NCI-H345 treated with DMSO at 0.1 percent for 48 hours (cell line): ENCODE measurements at regions not wholly inside any gene's neighbourhood (a gene's known extent, or its start where the extent isn't known, plus 50 kb on each side); places are given as distances from the start of the nearest gene placed in this dataset.
"Not testable (repeated sequence)": the region's sequence is repeated elsewhere in the genome, so short reads cannot be mapped to it uniquely, and the experiment has no call there.

ENCODE experiments used
- DNase-seq: peaks from one replicate; lab custom pipeline; 2025; ENCODE audit not compliant: unreplicated experiment; lab: John Stamatoyannopoulos, UW

DNA sequence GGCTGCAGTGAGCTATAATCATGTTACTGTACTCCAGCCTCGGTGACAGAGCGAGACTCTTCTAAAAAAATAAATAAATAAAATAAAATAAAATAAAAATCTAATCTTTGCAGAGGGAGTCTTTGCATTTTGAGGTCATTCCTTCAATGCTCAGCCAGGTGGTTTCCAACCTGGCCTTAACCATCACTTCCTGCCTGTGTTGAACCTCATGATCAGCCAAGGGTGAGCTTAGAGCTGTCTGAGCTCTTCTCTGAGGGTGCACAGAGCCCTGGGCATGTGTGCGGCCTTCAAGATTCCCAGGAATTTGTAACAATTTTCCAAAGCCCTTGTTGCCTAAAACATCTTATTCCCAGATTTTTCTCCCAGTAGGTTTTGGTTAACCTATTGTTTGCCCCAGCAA is 94.3 kb downstream of the KCNJ12 start:
- not testable (repeated sequence) for DNase-seq

DNA sequence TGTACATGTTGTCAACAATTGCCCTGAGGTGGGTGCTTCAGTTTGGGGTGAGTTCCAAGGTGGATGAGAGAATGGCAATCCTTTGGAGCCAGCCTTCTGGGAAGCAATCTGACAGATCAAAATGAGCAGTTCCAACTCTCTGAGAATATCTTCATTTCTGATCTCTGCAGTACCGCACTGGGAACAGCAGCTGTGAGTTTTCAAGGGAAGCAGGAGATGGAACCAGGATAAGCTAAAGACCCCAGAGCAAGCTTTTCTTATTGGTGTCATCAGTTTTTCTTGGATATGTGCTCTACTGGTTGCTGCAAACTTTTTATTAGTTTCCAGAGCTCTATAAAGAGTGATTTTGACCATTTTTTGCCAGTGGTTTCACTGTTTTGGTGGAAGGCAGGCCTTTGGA is 94.7 kb downstream of the KCNJ12 start:
- no peak for DNase-seq

DNA sequence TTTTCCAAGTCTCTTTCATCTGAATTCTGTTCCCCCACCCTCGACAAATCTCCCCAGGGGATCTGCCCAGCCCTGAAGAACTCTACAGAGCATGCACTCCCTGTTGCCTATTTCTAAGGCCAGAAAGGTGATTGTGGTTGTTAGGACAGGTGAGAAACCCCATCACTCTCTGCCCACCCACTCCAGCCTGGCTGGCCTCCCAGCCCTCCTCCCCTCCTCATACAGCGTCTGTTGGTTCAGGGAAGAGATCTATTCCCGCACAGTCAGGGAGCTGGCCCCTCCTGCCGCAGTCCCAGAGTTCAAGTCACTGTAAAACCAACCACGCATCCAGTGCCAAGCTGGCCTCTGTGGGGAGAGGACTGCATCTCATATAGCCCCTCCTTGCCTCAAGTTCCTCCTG is 98.7 kb downstream of the KCNJ12 start:
- no peak for DNase-seq

DNA sequence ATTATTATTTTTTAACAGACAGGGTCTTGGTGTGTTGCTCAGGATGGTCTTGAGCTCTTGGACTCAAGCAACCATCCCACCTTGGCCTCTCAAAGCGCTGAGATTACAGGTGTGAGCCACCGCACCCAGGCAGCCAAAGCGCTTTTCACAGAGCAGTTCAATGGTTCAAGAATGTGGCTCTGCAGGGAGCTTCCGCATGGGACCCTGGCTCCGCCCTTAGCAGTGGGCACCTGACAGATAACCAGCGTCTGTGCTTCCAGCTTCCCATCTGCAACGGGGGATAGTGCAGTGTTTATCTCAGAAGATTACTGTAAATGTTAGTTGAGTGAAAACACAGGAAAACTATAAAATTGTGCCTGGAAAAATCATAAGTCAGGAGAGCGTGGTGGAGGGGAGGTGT is 99.4 kb downstream of the KCNJ12 start:
- no peak for DNase-seq

DNA sequence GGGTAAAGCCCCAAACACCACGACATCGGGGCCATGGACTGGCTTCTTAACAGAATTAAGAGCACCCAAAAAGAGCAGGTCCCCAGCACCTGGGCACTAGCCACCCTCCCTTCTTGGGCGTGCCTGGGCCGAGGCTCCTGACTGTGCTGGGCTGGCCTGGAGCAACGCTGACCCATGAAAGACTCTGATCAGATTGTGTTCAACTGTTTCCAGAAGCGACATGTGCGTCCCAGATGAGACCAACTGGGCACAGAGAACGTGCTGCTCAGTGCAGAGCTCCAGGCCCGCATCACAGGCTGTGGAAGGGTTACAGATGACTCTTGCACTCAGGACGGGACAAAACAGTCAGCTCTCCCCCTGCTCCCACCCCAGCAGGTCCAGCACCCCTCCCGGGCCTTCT is 100.7 kb downstream of the KCNJ12 start:
- no peak for DNase-seq

DNA sequence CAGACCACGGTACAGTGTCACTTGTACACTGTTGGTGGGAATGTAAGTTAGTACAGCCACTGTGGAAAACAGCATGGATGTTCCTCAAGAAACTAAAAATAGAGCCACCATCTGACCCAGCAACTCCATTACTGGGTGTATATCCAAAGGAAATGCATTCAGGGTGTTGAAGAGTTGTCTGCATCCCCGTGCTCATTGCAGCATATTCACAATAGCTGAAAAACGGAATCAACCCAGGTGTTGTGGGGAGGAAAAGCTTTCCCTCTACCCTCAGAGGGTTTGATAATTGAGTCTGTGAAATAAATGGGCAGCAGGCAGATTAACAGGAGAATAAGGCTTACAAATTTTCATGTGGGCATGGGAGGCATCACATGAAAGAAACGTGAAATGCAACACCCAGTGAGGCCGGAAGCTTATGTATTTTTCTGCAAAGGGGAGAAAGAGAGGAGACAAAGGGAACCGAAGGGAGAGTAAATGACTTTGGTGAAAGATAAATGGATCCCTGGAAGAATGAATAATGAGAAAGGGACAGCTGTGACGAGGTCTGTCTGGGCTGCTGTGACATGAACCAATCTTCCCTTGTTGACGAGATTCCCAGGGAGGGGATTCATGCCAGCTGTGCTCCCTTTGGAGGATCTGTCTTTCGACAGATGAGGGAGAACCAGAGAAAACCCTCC is 106.2 kb downstream of the KCNJ12 start:
- DNase-seq = no peak

DNA sequence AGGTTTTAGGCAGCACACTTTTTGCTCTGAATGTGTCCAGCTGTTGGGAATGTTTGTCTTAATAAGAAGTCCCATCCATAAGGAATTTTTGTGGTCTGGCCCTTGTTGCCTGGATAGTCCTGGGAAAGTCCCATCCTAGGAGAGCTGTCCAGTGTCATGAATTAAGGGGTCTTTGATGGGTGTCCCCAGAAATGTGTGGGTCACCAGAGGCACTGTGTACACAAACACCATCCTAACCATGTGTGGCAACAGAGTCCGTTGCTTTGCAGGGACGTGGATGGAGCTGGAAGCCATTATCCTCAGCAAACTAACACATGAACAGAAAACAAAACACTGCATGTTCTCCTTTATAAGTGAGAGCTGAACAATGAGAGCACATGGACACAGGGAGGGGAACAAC is 111.9 kb downstream of the KCNJ12 start:
- not testable (repeated sequence) for DNase-seq

DNA sequence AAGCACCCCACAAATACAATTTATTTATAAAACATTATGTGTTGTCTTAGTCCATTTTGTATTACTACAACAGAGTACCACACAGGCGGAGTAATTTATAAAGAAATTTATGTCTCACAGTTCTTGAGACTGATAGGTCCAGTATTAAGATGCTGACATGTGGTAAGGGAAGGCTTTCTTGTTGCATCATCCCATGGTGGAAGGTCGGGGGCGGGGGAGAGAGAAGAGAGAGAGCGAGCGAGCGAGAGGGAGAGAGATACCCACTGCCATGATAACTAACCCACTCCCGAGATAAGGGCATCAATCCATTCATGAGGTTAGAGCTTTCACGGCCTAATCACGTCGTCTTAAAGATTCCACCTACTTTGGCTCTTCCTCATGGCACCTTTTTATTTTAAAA is 117.8 kb downstream of the KCNJ12 start:
- DNase-seq = no peak

DNA sequence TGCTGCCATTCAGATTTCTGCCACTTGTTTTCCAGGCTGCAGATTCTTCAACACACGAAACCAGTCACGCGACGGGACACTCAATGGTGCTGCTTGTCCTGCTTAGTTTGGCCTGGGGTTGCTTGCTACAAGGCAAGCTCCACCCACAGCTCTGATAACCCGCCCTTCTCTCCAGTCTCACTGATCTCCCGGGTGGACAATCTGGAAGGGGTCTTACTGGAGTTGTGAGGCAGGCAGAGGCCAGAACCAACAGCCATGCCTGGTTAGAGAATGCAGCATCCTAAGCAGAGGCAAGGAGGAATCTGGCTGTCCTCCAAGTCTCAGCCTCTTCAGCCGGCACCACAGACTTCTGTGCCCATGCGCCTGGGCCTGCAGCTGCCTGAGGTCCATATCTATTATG is 119.1 kb downstream of the KCNJ12 start:
- DNase-seq = peak; percentile 3

DNA sequence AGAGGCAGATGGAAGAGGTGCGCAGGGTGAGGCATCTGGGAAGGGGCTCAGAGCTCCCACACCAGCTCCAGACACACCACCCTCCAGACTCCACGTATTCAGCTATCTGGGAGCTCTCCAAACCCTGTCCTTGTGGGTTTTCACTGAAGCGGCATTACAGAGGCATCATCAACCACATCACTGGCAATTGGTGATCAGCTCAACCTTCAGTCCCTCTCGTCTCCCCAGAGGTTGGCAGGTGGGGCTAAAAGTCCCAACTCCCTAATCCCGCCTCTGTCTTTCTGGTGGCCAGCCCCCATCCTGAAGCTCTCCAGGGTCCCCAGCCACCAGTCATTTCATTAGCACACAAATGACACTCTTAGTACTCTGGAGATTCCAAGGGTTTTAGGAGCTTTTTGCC is 123.9 kb downstream of the KCNJ12 start:
- no peak for DNase-seq

DNA sequence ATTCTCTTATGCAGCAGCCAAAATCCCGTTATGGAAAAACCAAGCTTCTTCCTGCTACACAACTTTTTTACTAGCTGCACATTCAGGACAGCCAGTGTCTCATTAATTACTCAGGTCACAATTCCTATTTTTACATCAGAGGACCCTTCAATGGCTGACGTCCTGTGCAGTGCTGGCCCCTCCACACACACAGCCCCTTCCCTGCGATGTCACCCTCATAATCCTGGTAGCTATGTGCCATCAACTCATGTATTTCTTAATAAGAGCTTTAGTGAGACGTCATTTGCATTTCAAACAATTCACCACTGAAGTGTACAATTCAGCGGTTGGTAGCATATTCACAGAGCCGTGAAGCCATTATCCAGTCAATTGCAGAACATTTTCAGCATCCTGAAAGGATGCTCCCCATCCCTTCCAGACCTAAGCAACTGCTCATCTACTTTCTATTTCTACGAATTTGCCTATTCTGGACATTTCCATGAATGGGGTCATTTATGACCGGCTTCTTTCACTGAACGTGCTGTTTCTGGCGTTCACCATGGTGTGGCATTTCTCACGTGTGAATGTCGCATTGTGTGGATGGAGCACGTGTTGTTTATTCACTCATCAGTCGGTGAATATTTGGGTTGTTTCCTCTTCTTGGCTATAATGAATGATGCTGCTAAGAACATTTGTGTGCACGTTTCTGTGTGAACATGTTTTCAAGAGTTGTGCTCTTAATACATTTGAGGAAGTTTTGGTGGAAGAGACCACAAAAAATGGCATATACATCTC is 126.0 kb downstream of the KCNJ12 start:
- not testable (repeated sequence) for DNase-seq

DNA sequence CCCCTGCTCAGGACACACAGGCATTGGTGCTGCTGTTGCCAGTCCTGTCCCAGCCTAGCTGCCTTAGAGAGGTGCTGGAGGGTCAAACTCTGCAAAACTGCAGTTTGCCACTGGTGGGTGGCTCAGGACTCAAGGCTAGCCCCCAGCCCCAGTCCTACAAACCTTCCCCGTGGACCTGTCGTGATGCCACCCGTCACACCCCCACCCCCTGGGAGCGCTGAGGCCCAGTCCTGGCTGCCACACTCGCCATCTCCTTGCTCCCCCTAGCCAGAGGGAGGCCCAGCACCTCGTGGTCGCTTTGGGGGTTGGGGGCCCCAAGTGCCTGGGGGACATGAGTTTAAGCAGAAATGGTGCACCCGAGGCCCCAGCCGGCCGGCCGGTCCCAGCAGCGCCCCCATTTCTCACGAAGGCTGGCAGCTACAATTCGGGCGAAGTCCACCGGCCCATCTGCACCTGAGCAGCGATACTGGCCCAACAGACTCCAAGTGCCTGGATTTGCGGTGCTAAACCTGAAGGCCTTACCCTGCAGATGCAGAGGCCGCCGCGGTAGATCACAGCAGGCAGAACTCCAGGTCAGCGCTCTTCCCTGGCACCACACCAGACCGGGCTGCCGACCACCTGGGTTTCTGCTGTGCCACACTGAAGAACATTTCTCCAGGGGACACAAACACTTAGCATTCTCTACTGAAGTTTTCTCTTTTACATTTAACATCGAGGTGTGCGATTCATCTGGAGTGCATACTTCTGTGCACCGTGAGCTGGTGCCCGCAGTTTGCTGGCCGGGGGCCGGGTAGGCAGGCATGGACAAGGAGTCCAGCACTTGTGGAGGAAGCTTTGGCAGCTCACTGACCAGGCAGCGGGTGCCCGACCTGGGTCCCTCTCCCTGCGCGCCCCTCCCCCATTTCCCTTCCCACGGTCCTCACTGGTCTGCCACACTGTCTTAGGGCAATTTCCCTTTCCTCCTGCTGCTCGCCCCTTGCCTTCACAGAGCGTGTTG is 130.0 kb downstream of the KCNJ12 start:
- no peak for DNase-seq

DNA sequence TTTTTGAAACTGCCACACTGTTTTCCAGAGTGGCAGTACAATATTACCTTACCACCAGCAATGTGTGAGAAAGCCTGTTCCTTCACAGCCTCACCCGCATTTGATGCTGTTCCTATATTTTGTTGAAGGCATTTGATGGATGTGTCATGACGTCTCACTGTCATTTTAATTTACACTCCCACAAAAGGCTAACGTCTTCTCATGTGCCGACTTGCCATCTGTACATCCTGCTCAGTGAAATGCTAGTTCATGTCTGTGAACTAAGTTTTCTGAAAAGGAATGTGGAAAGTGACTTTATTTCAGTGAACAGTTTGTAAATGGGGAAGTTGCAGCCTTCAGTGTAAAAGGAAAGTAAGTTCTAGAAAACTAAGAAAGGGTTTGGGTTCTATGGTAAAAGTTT is 131.6 kb downstream of the KCNJ12 start:
- DNase-seq = not testable (repeated sequence)

DNA sequence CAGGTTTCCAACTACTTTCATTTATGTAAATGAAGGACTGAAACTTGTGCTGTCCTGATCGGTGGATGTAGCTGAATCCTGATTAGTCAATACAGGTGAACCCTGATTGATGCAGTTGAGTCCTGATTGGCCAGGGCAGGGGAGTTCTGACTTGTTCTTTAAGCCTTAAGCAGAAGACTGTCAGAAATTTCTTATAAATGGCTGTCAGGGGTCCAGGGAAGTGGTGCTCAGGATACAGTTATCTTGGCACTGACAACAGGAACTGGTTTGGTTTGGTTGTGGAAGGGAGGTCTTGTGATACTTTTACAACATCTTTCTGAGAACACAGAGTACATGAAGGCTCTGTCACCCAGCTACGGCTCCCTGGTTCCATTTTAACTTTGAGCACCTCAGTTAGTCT is 132.1 kb downstream of the KCNJ12 start:
- no peak for DNase-seq

DNA sequence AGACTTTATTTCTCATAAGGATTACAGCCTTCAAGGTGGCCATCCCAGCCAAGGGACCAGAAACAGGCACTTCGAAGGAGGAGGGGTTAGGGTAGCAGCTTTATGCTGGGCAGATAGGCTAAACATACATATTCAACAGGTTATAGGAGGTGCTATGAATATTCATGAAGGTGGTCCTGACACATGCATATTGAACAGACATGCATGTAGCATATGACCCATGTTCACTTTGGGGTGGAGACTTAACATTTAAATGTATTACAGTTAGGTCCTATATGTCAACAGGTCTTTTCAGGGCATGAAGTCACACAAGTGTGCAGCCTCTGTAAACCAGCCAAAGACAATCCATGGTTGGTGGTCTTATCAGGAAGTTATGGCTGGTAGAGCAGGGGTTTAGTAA is 133.2 kb downstream of the KCNJ12 start:
- not testable (repeated sequence) for DNase-seq

DNA sequence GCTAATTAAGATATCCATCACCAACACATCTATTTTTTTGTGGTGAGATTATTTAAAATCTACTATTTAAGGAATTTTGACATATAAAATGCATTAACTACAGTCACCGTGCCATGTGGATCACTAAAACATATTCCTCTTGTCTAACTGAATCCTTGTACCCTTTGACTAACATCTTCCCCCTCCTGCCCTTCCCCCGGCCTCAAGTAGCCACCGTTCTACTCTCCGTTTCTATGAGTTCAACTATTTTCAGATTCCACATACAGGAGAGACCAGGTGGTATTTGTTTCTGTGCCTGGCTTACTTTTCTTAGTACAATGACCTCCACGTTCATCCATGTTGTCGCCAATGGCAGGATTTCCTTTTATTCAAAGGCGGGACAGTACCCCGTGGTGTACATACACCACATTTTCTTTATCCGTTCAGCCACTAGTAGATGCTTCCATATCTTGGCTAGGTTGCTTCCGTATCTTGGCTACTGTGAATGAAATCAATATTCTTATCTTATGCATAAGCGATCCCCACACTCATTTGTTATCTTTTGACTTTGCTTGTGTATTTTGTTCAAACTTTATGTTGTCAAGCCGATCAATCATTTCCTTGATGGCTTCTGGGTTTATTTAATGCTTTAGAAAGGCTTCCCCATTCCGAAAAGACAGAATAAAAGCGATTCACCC is 134.7 kb downstream of the KCNJ12 start:
- no peak for DNase-seq

DNA sequence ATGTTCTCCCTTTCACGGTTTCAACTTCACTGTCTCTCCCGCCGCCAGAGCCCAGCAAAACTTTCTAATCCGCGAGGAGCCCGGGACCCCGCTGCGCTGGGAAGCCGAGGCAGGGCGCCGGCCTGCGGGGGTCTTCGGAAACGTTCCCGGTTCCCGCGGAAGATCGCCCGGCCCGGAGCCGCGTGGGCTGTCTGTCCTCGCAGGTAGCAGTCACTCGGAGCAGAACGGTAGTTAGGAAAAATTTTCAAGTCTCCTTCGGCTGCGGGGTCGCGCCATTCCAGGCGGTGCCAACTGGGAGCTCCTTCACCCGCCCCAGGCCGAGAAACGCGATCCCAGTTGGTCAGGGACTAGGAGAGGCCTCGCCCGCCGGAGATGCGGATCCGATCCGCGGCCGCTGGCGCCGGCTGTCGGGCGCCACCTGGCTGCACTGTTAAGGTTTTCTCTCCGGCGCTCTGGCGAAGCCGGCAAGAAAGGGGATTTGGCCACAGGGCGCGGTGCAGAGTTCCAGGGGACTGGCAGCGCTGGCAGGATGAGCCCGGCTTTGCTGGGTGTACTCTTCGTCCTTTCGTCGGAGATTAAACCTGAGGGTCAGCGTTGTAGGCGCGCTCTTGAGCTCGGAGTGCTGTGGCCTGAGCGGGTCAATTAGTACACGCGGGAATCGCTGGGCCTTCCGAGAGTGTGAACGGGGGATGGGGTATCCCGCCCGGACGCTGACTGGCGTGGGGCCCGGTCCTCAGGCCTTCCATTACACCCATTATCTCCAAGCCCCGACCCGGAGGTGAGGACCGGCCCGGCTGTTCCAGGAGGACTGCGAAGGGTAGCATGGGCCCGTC is 135.4 kb downstream of the KCNJ12 start:
- peak; percentile 41 for DNase-seq

DNA sequence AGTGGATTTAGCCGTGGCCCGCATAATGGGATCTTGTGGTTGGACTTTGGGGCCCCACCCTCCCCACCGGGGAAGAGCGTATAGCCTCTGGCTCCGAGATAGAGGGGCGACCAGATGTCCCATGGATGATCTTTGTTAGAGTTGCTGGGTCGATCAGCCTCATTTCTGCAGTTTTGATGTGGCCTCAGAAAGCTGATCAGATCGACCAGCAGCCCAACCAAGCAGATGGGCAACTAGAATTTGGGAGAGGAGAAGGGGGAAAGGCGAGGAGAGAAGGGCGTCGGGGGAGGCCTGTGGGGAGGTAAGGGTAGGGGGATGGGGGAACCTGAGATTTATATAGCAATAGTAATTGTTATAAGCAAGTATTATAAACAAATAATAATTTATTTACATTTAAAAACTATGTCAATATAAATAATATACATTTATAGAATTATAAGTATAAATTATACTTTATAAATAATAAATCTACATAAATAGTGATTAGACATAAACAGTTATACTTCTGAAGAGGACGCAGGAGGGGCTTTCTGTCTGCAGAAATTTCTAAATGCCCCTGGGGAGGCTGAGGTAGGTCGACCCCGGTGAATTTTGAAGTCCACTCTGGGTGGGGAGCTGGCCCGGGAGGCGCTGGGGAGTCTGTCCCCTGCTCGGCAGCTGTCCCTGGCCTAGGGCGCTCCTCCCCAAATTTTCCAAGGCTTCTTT is 136.3 kb downstream of the KCNJ12 start:
- DNase-seq = no peak

DNA sequence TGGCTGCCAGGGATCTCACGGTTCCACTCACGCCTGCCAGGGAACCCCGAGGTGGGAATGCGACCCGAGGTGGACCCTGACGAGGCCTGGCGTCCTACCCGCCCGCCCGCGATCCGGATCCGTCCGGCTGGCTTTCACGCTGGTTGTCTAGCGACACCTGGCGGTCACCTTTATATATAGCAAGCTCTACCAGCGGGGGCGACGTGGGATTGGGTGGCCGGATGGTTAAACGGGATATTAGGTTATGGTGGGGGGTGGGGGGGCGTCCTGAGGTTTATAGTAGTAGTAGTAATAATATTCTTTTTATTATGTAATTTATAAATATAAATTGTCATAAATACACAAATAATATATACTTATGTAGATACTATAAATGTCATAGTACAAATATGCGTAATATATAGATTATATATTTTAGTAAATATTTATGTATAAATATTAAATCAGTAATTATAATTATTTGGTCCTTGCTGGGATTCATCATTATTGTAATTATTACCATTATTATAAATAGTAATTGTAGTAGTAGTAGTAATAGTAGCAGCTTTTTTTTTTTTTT is 136.9 kb downstream of the KCNJ12 start:
- DNase-seq = peak; percentile 6
